ENCODE measurements at regions not wholly inside any gene's neighbourhood (a gene's known extent, or its start where the extent isn't known, plus 50 kb on each side); places are given as distances from the start of the nearest gene placed in this dataset.

DNA sequence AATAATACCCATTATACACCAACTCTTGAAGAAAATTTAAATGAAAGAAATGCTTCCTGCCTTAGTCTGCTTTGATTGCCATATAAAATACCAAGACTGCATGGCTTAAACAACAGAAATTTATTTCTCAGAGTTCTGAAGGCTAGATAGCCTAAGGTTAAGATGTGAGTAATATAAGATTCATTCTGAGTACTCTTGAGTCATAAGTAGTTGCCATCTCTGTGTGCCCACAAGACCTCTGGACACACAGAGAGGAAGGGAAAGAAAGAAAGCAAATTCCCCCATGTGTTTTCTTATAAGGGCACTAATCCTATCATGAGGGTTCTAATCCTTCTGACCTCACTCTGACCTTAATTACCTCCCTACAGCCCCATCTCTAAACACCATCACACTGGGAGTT is 201.2 kb downstream of the PTN start:
- TF ChIP-seq, protein P1, sequence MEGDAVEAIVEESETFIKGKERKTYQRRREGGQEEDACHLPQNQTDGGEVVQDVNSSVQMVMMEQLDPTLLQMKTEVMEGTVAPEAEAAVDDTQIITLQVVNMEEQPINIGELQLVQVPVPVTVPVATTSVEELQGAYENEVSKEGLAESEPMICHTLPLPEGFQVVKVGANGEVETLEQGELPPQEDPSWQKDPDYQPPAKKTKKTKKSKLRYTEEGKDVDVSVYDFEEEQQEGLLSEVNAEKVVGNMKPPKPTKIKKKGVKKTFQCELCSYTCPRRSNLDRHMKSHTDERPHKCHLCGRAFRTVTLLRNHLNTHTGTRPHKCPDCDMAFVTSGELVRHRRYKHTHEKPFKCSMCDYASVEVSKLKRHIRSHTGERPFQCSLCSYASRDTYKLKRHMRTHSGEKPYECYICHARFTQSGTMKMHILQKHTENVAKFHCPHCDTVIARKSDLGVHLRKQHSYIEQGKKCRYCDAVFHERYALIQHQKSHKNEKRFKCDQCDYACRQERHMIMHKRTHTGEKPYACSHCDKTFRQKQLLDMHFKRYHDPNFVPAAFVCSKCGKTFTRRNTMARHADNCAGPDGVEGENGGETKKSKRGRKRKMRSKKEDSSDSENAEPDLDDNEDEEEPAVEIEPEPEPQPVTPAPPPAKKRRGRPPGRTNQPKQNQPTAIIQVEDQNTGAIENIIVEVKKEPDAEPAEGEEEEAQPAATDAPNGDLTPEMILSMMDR (IDR thresholded peaks at IDR 0.05; ENCODE audit: low read depth, low read length, poor library complexity, severe bottlenecking): no peak
- TF ChIP-seq EZH2phosphoT487 (IDR thresholded peaks at IDR 0.05; ENCODE audit: borderline replicate concordance, low read length): no peak

All from DOHH2 (cell line).